GM04504 (cell line): ENCODE measurements at regions not wholly inside any gene's neighbourhood (a gene's known extent, or its start where the extent isn't known, plus 50 kb on each side); places are given as distances from the start of the nearest gene placed in this dataset.
"Not testable (repeated sequence)": the region's sequence is repeated elsewhere in the genome, so short reads cannot be mapped to it uniquely, and the experiment has no call there.

Experiments used
- DNase-seq: peaks from one replicate; pipeline ENCODE4 v3.0.0-alpha.2; 2012; ENCODE audit warnings: low read depth

GRCh38 chr21:28410256-28410655, 582.4 kb downstream of the LTN1 start:
- DNase-seq, result no peak

- DNase-seq, result no peak
These were observed 590.1 kb downstream of the LTN1 start for GRCh38 chr21:28402616-28402989.

- DNase-seq, result no peak
These were observed 595.6 kb downstream of the LTN1 start for GRCh38 chr21:28397040-28397439.

- no peak for DNase-seq
These were observed 596.3 kb downstream of the LTN1 start for GRCh38 chr21:28396421-28396820.

DNA sequence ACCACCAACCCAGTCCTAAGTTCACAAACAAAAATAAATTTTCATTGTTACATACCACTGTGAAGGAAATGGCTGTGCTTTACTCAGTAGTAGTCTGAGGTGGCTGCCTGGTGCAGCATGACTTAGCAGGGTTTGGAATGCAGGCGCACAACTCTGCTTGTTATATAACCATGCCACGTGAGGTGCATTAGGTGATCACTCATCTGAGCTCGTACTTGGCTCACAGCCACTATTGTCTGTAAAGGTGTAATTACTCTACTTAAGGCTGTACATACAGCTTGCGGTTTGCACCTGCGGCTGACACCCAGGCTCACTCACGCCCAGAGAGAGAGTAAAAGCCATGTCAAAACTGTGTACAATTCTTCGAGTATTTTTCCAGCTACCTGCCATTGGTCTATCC, 599.4 kb downstream of the LTN1 start:
- DNase-seq, result no peak

GRCh38 chr21:28391938-28392849, 600.5 kb downstream of the LTN1 start:
- no peak for DNase-seq

GRCh38 chr21:28387220-28387619, 605.5 kb downstream of the LTN1 start:
- DNase-seq, result no peak

- DNase-seq, result no peak
These were observed 606.8 kb downstream of the LTN1 start for GRCh38 chr21:28385845-28386244.

- DNase-seq, result not testable (repeated sequence)
These were observed 611.5 kb downstream of the LTN1 start for GRCh38 chr21:28381000-28381745.

DNA sequence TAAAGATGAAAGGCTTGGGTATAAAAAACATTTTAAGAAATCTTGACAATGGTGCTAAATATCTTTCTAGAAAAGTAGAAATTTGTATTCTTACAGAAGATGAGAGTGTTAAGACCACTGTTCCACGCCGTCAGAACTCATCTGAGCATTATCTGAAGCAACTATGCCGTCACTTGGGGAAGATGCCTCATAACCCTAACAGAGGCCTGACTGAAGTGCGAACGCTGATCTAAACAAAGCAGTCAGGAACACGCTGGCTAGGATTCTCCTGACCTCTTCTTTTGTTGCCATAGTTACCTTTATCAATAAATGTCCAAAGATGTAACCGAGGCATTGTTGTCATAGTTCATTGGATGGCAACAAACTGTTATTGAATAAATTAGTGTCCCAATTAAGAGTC, 612.4 kb downstream of the LTN1 start:
- no peak for DNase-seq

GRCh38 chr21:28378026-28378425, 614.7 kb downstream of the LTN1 start:
- DNase-seq, result no peak

DNA sequence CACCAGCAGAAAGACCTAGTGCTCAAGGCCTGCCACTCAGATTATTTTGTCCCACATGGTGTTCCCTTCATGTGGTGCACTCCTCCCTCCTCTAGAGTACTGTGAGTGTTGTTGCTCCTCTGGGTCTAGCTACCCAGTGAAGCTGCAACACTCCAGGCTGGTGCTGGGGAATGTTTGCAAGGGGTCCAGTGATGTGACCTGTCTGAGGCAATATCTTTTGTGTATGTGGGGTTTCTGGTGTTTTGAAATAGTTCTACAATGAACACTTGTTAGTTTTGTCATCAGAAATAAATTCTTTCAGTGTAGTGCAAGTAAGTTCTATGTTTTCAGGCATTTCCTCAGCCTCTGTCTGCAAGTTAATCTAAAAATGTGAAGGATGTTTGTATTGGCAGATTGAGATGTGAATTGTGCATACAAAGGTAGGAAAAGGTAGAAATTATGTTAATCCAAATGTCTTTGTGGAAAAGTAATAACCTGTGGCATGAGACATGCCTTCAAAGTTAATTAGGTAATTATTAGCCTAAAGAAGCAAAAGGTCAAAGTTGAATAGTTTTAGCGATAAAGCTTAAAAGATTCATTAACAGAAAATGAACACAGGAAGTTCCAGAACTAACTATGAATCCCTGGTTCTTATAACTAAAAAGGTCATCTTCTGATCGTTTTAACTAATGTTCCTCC, 616.8 kb downstream of the LTN1 start:
- DNase-seq, result no peak

GRCh38 chr21:28374881-28375280, 617.8 kb downstream of the LTN1 start:
- DNase-seq, result no peak

DNA sequence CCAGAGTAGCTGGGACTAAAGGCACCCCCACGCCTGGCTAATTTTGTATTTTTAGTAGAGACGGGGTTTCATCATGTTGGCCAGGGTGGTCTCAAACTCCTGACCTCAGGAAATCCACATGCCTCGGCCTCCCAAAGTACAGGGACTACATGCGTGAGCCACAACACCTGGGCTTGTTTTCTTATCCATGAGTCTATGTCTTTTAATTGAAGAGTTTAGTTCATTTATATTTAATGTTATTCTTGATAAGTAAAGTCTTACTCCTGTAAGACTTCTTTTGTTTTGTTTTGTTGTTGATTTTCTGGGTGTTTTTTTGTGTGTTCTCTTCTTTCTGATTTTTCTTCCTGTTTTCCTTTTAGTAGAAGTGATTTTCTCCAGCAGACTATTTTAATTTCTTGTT, 621.0 kb downstream of the LTN1 start:
- DNase-seq, result no peak

GRCh38 chr21:28359300-28359699, 633.4 kb downstream of the LTN1 start:
- no peak for DNase-seq

DNA sequence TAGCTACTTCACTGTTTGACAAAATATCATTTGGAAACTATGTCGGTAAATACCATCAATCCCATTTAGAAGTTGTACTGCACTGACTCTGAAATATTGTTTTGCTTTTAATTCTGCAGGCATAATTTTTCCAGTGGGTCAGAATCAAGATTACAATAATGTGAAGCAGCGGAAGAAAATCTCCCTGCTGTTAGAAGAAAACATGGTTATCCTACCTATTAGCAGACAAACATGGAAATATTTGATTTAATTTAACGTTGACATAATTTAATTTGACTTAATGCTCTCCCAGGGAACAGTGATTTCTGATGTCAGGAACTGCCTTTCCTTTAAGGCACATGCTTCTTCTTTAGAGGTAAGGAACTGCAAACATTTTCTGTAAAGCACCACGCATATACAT, 634.0 kb downstream of the LTN1 start:
- DNase-seq, result no peak

- DNase-seq, result no peak
These were observed 634.5 kb downstream of the LTN1 start for GRCh38 chr21:28358170-28358569.

- DNase-seq, result no peak
These were observed 634.9 kb downstream of the LTN1 start for GRCh38 chr21:28357743-28358142.

GRCh38 chr21:28356422-28356821, 636.3 kb downstream of the LTN1 start:
- DNase-seq, result no peak

DNA sequence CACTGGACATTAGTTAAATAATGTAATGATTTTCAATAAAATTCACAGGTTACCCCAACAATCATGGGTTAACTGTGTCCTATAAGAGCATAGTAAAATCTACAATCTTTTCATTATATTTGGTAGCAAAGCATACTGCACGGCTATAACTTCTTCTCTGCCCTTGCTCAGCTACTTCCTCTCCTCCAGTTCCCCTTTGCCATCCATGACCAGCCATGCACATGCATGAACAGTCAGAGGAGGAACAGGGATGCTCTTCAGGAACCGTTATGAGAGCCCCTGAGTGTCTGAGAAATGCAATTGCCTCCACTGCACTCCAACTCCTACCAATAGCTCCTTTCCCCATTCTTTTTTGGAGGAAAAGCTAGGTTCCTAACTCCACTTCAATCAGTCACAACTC, 646.7 kb downstream of the LTN1 start:
- no peak for DNase-seq

GRCh38 chr21:28344985-28345384, 647.7 kb downstream of the LTN1 start:
- no peak for DNase-seq

GRCh38 chr21:28342212-28342810, 650.4 kb downstream of the LTN1 start:
- DNase-seq, result no peak
